Panc1 (cell line): ENCODE measurements at regions not wholly inside any gene's neighbourhood (a gene's known extent, or its start where the extent isn't known, plus 50 kb on each side); places are given as distances from the start of the nearest gene placed in this dataset.

Experiments
- CTCF ChIP-seq: fragments of 450-650 bp; IDR thresholded peaks from 2 replicates; pipeline ENCODE4 v1.5.1; 2017; ENCODE audit warnings: mild to moderate bottlenecking
- POLR2AphosphoS5 ChIP-seq: IDR thresholded peaks from 2 replicates; pipeline ENCODE4 v1.6.1; 2012; ENCODE audit warnings: mild to moderate bottlenecking, low read depth, low read length, moderate library complexity
- REST ChIP-seq, 2 experiments: IDR thresholded peaks; 2 replicates each; pipeline ENCODE4 v1.6.1; 2011 to 2012; ENCODE audit warnings: low read depth in 2 of 2, control low read depth in 1 of 2, low read length in 1 of 2, mild to moderate bottlenecking in 1 of 2, moderate library complexity in 1 of 2; ENCODE audit not compliant: insufficient read depth in 1 of 2

- TF ChIP-seq CTCF (no peak), REST (IDR thresholded peaks at IDR 0.05; ENCODE audit: insufficient read depth in 1 of 2, low read depth in 2 of 2, low read length in 1 of 2) (no peak), POLR2AphosphoS5 (no peak)
These were observed 242.7 kb upstream of the MYT1L start for GRCh38 chr2:2573658-2574293.
